ENCODE measurements at regions not wholly inside any gene's neighbourhood (a gene's known extent, or its start where the extent isn't known, plus 50 kb on each side); places are given as distances from the start of the nearest gene placed in this dataset.

- no peak for DNase-seq (ENCODE audit: low spot score)
These were observed 617.4 kb upstream of the NRXN1 start for GRCh38 chr2:51649366-51649765.

GRCh38 chr2:51638811-51639210 lies 606.9 kb upstream of the NRXN1 start:
- DNase-seq (ENCODE audit: low spot score): no peak

- DNase-seq (ENCODE audit: low spot score): no peak
These were observed 601.1 kb upstream of the NRXN1 start for GRCh38 chr2:51633073-51633472.

- DNase-seq (ENCODE audit: low spot score): no peak
These were observed 597.5 kb upstream of the NRXN1 start for GRCh38 chr2:51629406-51629805.

- DNase-seq (ENCODE audit: low spot score): no peak
These were observed 597.0 kb upstream of the NRXN1 start for GRCh38 chr2:51628917-51629316.

GRCh38 chr2:51624995-51625394 lies 593.1 kb upstream of the NRXN1 start:
- DNase-seq (ENCODE audit: low spot score): no peak

- no peak for DNase-seq (ENCODE audit: low spot score)
These were observed 588.9 kb upstream of the NRXN1 start for GRCh38 chr2:51620796-51621195.

- no peak for DNase-seq (ENCODE audit: low spot score)
These were observed 588.0 kb upstream of the NRXN1 start for GRCh38 chr2:51619961-51620360.

GRCh38 chr2:51612387-51612786 lies 580.5 kb upstream of the NRXN1 start:
- DNase-seq (ENCODE audit: low spot score): no peak

GRCh38 chr2:51601706-51602105 lies 569.8 kb upstream of the NRXN1 start:
- no peak for DNase-seq (ENCODE audit: low spot score)

- no peak for DNase-seq (ENCODE audit: low spot score)
These were observed 565.2 kb upstream of the NRXN1 start for GRCh38 chr2:51597086-51597485.

GRCh38 chr2:51595836-51596235 lies 563.9 kb upstream of the NRXN1 start:
- DNase-seq (ENCODE audit: low spot score): no peak

GRCh38 chr2:51581636-51582267 lies 549.8 kb upstream of the NRXN1 start:
- no peak for DNase-seq (ENCODE audit: low spot score)

GRCh38 chr2:51579412-51579811 lies 547.5 kb upstream of the NRXN1 start:
- no peak for DNase-seq (ENCODE audit: low spot score)

- no peak for DNase-seq (ENCODE audit: low spot score)
These were observed 543.2 kb upstream of the NRXN1 start for GRCh38 chr2:51575181-51575580.

- DNase-seq (ENCODE audit: low spot score): no peak
These were observed 527.1 kb upstream of the NRXN1 start for GRCh38 chr2:51559026-51559425.

- DNase-seq (ENCODE audit: low spot score): no peak
These were observed 521.5 kb upstream of the NRXN1 start for GRCh38 chr2:51553476-51553875.

- DNase-seq (ENCODE audit: low spot score): no peak
These were observed 503.8 kb upstream of the NRXN1 start for GRCh38 chr2:51535763-51536162.

GRCh38 chr2:51534166-51534565 lies 502.2 kb upstream of the NRXN1 start:
- no peak for DNase-seq (ENCODE audit: low spot score)

GRCh38 chr2:51528156-51528555 lies 496.2 kb upstream of the NRXN1 start:
- DNase-seq (ENCODE audit: low spot score): no peak

- no peak for DNase-seq (ENCODE audit: low spot score)
These were observed 494.8 kb upstream of the NRXN1 start for GRCh38 chr2:51526766-51527165.

- DNase-seq (ENCODE audit: low spot score): no peak
These were observed 484.7 kb upstream of the NRXN1 start for GRCh38 chr2:51516667-51517066.

- DNase-seq (ENCODE audit: low spot score): peak; percentile 20
These were observed 479.1 kb upstream of the NRXN1 start for GRCh38 chr2:51511002-51511401.

- peak; percentile 7 for DNase-seq (ENCODE audit: low spot score)
These were observed 478.4 kb upstream of the NRXN1 start for GRCh38 chr2:51510303-51510702.

GRCh38 chr2:51505533-51505932 lies 473.6 kb upstream of the NRXN1 start:
- no peak for DNase-seq (ENCODE audit: low spot score)
